ENCODE measurements at regions not wholly inside any gene's neighbourhood (a gene's known extent, or its start where the extent isn't known, plus 50 kb on each side); places are given as distances from the start of the nearest gene placed in this dataset.

DNA sequence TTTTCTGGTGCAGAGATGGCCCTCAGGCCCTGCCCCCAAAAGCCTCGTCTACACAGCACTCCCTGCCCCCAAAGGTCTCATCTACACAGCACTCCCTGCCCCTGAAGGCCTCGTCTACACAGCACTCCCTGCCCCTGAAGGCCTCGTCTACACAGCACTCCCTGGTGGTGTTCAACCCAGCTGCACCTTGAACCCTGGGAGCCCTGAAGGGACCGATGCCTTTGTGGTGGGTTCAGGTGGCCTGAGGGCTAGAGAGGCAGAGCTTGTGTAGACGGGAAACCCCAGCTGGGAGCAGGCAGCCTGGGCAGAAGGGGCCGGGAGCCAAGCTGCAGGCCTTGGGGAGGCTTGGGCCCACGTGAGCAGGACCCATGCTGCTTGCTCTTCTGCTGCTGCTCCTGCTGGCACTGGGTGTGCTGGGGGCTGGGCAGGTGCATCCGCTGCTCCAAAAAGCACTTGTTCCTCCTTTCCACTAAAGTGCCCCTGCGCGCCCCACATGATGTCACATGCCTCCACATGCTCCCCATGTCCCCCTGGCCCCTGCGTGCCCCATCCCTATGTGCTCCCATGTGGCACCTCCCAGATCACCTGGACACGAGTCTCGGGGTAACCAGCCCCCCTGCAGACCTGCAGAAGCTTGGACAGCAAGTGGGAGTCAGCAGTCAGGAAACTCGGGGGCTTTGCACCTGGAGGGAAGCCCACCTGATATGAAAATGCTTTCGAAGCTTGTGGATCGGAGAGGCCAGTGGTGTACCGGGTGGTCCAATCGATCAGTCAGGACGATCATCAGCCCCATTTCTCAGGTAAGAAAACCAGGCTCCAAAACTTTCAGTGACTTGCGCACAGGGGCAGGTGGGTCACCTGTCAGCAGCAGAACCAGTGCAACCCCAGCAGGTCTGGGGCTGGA lies 94.9 kb upstream of the CTDP1 start:
- TF ChIP-seq POLR2AphosphoS5 (IDR thresholded peaks at IDR 0.05; ENCODE audit: low read depth, low read length) (no peak), ZNF274 (IDR thresholded peaks at IDR 0.05; ENCODE audit: low read depth, low read length) (no peak), POLR2A (IDR thresholded peaks at IDR 0.05; ENCODE audit: borderline replicate concordance, extremely low read depth, insufficient read depth, insufficient read length) (no peak), EZH2 (IDR thresholded peaks at IDR 0.05) (no peak)
- TF ChIP-seq, protein P1, sequence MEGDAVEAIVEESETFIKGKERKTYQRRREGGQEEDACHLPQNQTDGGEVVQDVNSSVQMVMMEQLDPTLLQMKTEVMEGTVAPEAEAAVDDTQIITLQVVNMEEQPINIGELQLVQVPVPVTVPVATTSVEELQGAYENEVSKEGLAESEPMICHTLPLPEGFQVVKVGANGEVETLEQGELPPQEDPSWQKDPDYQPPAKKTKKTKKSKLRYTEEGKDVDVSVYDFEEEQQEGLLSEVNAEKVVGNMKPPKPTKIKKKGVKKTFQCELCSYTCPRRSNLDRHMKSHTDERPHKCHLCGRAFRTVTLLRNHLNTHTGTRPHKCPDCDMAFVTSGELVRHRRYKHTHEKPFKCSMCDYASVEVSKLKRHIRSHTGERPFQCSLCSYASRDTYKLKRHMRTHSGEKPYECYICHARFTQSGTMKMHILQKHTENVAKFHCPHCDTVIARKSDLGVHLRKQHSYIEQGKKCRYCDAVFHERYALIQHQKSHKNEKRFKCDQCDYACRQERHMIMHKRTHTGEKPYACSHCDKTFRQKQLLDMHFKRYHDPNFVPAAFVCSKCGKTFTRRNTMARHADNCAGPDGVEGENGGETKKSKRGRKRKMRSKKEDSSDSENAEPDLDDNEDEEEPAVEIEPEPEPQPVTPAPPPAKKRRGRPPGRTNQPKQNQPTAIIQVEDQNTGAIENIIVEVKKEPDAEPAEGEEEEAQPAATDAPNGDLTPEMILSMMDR (IDR thresholded peaks at IDR 0.05 in 2 of 3, conservative IDR thresholded peaks at IDR 0.05 in 1 of 3; ENCODE audit: borderline replicate concordance in 1 of 3, insufficient read depth in 1 of 3, low read depth in 2 of 3, low read length in 2 of 3) = no peak
- TF ChIP-seq, protein P2, sequence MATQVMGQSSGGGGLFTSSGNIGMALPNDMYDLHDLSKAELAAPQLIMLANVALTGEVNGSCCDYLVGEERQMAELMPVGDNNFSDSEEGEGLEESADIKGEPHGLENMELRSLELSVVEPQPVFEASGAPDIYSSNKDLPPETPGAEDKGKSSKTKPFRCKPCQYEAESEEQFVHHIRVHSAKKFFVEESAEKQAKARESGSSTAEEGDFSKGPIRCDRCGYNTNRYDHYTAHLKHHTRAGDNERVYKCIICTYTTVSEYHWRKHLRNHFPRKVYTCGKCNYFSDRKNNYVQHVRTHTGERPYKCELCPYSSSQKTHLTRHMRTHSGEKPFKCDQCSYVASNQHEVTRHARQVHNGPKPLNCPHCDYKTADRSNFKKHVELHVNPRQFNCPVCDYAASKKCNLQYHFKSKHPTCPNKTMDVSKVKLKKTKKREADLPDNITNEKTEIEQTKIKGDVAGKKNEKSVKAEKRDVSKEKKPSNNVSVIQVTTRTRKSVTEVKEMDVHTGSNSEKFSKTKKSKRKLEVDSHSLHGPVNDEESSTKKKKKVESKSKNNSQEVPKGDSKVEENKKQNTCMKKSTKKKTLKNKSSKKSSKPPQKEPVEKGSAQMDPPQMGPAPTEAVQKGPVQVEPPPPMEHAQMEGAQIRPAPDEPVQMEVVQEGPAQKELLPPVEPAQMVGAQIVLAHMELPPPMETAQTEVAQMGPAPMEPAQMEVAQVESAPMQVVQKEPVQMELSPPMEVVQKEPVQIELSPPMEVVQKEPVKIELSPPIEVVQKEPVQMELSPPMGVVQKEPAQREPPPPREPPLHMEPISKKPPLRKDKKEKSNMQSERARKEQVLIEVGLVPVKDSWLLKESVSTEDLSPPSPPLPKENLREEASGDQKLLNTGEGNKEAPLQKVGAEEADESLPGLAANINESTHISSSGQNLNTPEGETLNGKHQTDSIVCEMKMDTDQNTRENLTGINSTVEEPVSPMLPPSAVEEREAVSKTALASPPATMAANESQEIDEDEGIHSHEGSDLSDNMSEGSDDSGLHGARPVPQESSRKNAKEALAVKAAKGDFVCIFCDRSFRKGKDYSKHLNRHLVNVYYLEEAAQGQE (IDR thresholded peaks at IDR 0.05; ENCODE audit: low read depth) = no peak
- TF ChIP-seq, protein P3, sequence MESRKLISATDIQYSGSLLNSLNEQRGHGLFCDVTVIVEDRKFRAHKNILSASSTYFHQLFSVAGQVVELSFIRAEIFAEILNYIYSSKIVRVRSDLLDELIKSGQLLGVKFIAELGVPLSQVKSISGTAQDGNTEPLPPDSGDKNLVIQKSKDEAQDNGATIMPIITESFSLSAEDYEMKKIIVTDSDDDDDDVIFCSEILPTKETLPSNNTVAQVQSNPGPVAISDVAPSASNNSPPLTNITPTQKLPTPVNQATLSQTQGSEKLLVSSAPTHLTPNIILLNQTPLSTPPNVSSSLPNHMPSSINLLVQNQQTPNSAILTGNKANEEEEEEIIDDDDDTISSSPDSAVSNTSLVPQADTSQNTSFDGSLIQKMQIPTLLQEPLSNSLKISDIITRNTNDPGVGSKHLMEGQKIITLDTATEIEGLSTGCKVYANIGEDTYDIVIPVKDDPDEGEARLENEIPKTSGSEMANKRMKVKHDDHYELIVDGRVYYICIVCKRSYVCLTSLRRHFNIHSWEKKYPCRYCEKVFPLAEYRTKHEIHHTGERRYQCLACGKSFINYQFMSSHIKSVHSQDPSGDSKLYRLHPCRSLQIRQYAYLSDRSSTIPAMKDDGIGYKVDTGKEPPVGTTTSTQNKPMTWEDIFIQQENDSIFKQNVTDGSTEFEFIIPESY (IDR thresholded peaks at IDR 0.05; ENCODE audit: extremely low read depth, insufficient replicate concordance, low read length) = no peak
